Loucy (cell line): ENCODE measurements at regions not wholly inside any gene's neighbourhood (a gene's known extent, or its start where the extent isn't known, plus 50 kb on each side); places are given as distances from the start of the nearest gene placed in this dataset.

Source experiments
- CTCF ChIP-seq: fragments of 200-600 bp; sonication (generic); conservative IDR thresholded peaks from 2 replicates; pipeline ENCODE4 v1.5.1; 2014; ENCODE audit warnings: mild to moderate bottlenecking, antibody characterized with exemption, low read length
- EZH2phosphoT487 ChIP-seq: fragments of 200-600 bp; IDR thresholded peaks from 2 replicates; pipeline ENCODE4 v1.6.1; 2018; ENCODE audit warnings: antibody characterized with exemption, mild to moderate bottlenecking, moderate library complexity, borderline replicate concordance

DNA sequence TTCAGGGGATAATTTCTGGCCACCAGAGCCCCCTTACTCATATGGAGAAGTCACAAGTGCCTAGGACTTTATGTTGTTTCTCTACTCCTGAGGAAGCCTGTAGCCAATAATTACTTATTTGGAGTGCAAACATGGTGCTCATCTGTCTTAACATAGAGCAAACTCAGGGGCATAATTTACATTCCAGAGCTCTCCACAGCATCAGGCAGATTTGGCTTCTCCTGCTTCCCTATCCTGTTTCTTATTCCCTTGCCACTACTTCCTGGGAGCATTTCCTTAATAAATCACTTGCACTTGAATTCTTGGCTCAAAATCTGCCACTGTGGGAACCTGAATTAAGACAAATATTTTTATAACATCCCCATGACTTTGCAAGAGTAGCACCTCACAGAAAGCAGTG, 960.9 kb downstream of the SOCS6 start:
- TF ChIP-seq CTCF (no peak), EZH2phosphoT487 (no peak)
